HCT116 (cell line): ENCODE measurements at regions not wholly inside any gene's neighbourhood (a gene's known extent, or its start where the extent isn't known, plus 50 kb on each side); places are given as distances from the start of the nearest gene placed in this dataset.

Experiments used
- ATAC-seq: fragments of 200-7000 bp; cut with Tn5 transposase; 2 replicates; pipeline ENCODE4 v1.9.1; 2020; ENCODE audit warnings: mild to moderate bottlenecking, moderate library complexity
- BruUV-seq: library from RNA; stranded (reverse); fragments of 400-500 nt; replicated peaks from 2 replicates; lab custom pipeline; 2021; lab: Mats Ljungman, UMichigan
- CTCF ChIA-PET: fragments of 300-600 bp; sonication (Branson Sonifier 250); formaldehyde crosslinking; loops from one replicate; lab custom pipeline; 2021; ENCODE audit warnings: antibody characterized with exemption; lab: Charles Lee
- POLR2A ChIA-PET: fragments of 300-600, 350-600 bp; sonication (Branson Sonifier 250); formaldehyde crosslinking; loops from one replicate; lab custom pipeline; 2021; ENCODE audit warnings: antibody characterized with exemption; lab: Charles Lee
- RAD21 ChIA-PET, 2 experiments: fragments of 300-600 bp; sonication (Branson Sonifier 250); formaldehyde crosslinking; loops; one replicate each; lab custom pipeline; 2023; ENCODE audit warnings: low total read pairs in 2 of 2; ENCODE audit not compliant: uncharacterized antibody in 2 of 2, unreplicated experiment in 2 of 2, low non-redundant PET in 1 of 2; lab: Charles Lee
- DNase-seq: peaks from one replicate; pipeline ENCODE4 v3.0.0-alpha.2; 2010; ENCODE audit warnings: low read depth, low spot score
- H2AFZ ChIP-seq: fragments of 200-600 bp; shearing (Covaris generic), sonication (generic); 2 replicates; pipeline ENCODE4 v1.6.1; 2017; ENCODE audit warnings: low read depth, mixed run types, mixed read lengths, antibody characterized with exemption, low read length; ENCODE audit not compliant: poor library complexity, severe bottlenecking
- H3K27ac ChIP-seq: 2 replicates; pipeline ENCODE4 v1.5.1; 2012; ENCODE audit warnings: low read depth, low read length
- H3K27me3 ChIP-seq: fragments of 200-600 bp; sonication (generic); 2 replicates; pipeline ENCODE4 v1.6.1; 2016; ENCODE audit warnings: mixed run types, low read length, mixed read lengths; ENCODE audit not compliant: insufficient read depth
- H3K36me3 ChIP-seq, 2 experiments: fragments of 200-500 bp in 1 of 2; fragments of 200-600 bp in 1 of 2; sonication (Bioruptor generic) in 1 of 2; sonication (generic) in 1 of 2; 2 replicates each; pipeline versions ENCODE4 v1.5.1 to v1.6.1; 2014 to 2016; ENCODE audit warnings: low read length in 2 of 2, inconsistent platforms in 1 of 2, mixed read lengths in 1 of 2, mixed run types in 1 of 2; ENCODE audit not compliant: insufficient read depth in 2 of 2, control insufficient read depth in 1 of 2
- H3K4me1 ChIP-seq, 2 experiments: fragments of 200-600 bp in 1 of 2; sonication (generic) in 1 of 2; 2 replicates each; pipeline versions ENCODE4 v1.5.1 to v1.6.1; 2012 to 2017; ENCODE audit warnings: low read length in 2 of 2, inconsistent platforms in 1 of 2, mild to moderate bottlenecking in 1 of 2, mixed read lengths in 1 of 2, mixed run types in 1 of 2, moderate library complexity in 1 of 2; ENCODE audit not compliant: insufficient read depth in 2 of 2, control insufficient read depth in 1 of 2
- H3K4me2 ChIP-seq: fragments of 200-600 bp; sonication (generic); 2 replicates; pipeline ENCODE4 v1.6.1; 2017; ENCODE audit warnings: mixed run types, low read length, mixed read lengths
- H3K4me3 ChIP-seq, 2 experiments: fragments of 200-600 bp in 1 of 2; sonication (generic) in 1 of 2; replicated peaks in 1 of 2; 2 replicates each; pipeline ENCODE4 v1.5.1; 2011 to 2016; ENCODE audit warnings: low read length in 2 of 2, control low read depth in 1 of 2, low read depth in 1 of 2, mild to moderate bottlenecking in 1 of 2, mixed read lengths in 1 of 2, mixed run types in 1 of 2
- H3K79me2 ChIP-seq: fragments of 200-600 bp; sonication (generic); 2 replicates; pipeline ENCODE4 v1.6.1; 2017; ENCODE audit warnings: mild to moderate bottlenecking, mixed run types, low read length, moderate library complexity, mixed read lengths; ENCODE audit not compliant: insufficient read depth
- H3K9ac ChIP-seq: fragments of 200-600 bp; sonication (generic); 2 replicates; pipeline ENCODE4 v1.6.1; 2016; ENCODE audit warnings: low read length, mixed read lengths
- H3K9me2 ChIP-seq: fragments of 200-600 bp; sonication (generic), shearing (Covaris generic); 2 replicates; pipeline ENCODE4 v1.6.1; 2017; ENCODE audit warnings: mixed run types, mild to moderate bottlenecking, moderate library complexity; ENCODE audit not compliant: insufficient read depth
- H3K9me3 ChIP-seq, 2 experiments: fragments of 200-500 bp in 1 of 2; fragments of 200-600 bp in 1 of 2; sonication (Bioruptor generic) in 1 of 2; sonication (generic) in 1 of 2; 2 replicates each; pipeline ENCODE4 v1.6.1; 2014 to 2017; ENCODE audit warnings: low read length in 2 of 2, mixed read lengths in 2 of 2, inconsistent platforms in 1 of 2, low read depth in 1 of 2, mild to moderate bottlenecking in 1 of 2, mixed run types in 1 of 2, moderate library complexity in 1 of 2; ENCODE audit not compliant: control insufficient read depth in 1 of 2, insufficient read depth in 1 of 2
- H4K20me1 ChIP-seq: fragments of 200-600 bp; sonication (generic), shearing (Covaris generic); 2 replicates; pipeline ENCODE4 v1.6.1; 2017; ENCODE audit warnings: mixed run types, mild to moderate bottlenecking, moderate library complexity; ENCODE audit not compliant: insufficient read depth
- CEBPB ChIP-seq: IDR thresholded peaks from 2 replicates; pipeline ENCODE4 v1.6.1; 2012; ENCODE audit warnings: low read depth
- CTCF ChIP-seq, 3 experiments: fragments of 200-600 bp in 1 of 3; sonication (generic) in 1 of 3; IDR thresholded peaks in 2 of 3; conservative IDR thresholded peaks in 1 of 3; 2 replicates each; pipeline ENCODE4 v1.5.1; 2012 to 2017; ENCODE audit warnings: low read depth in 2 of 3, low read length in 2 of 3, antibody characterized with exemption in 1 of 3, borderline replicate concordance in 1 of 3, control low read depth in 1 of 3, mild to moderate bottlenecking in 1 of 3, mixed read lengths in 1 of 3, mixed run types in 1 of 3, moderate library complexity in 1 of 3; ENCODE audit not compliant: insufficient read depth in 1 of 3
- EZH2phosphoT487 ChIP-seq: fragments of 200-600 bp; IDR thresholded peaks from 2 replicates; pipeline ENCODE4 v1.6.1; 2018; ENCODE audit warnings: antibody characterized with exemption, borderline replicate concordance
- POLR2A ChIP-seq: IDR thresholded peaks from 2 replicates; pipeline ENCODE4 v1.7.0; 2011; ENCODE audit warnings: borderline replicate concordance; ENCODE audit not compliant: insufficient read depth, insufficient read length; ENCODE audit errors: extremely low read depth
- POLR2AphosphoS5 ChIP-seq: IDR thresholded peaks from 2 replicates; pipeline ENCODE4 v1.6.1; 2011; ENCODE audit warnings: mild to moderate bottlenecking, low read depth, low read length, moderate library complexity
- RAD21 ChIP-seq: IDR thresholded peaks from 2 replicates; pipeline ENCODE4 v1.6.1; 2012; ENCODE audit warnings: low read depth, mild to moderate bottlenecking
- TCF7L2 ChIP-seq: IDR thresholded peaks from 2 replicates; pipeline ENCODE4 v1.7.0; 2011; ENCODE audit warnings: borderline replicate concordance, inconsistent platforms; ENCODE audit not compliant: insufficient read depth, insufficient read length; ENCODE audit errors: extremely low read depth
- YY1 ChIP-seq: IDR thresholded peaks from 2 replicates; pipeline ENCODE4 v1.6.1; 2011; ENCODE audit warnings: low read length, low read depth, moderate library complexity, mild to moderate bottlenecking; ENCODE audit not compliant: insufficient replicate concordance; ENCODE audit errors: extremely low read depth
- ZNF274 ChIP-seq: fragments of 200-500 bp; sonication (Bioruptor generic); IDR thresholded peaks from 2 replicates; pipeline ENCODE4 v1.6.1; 2014; ENCODE audit warnings: mild to moderate bottlenecking, low read depth, low read length, inconsistent platforms
- intact Hi-C: fragments of 100-400 bp; cut with micrococcal nuclease; formaldehyde crosslinking; loops from 2 replicates; pipeline ENCODE4 v1.10.0; 2022
- TF ChIP-seq, protein P1 (sequence below): IDR thresholded peaks from 2 replicates; pipeline ENCODE4 v1.6.1; 2012; ENCODE audit warnings: low read depth
- TF ChIP-seq, protein P2 (sequence below): IDR thresholded peaks from 2 replicates; pipeline ENCODE4 v1.6.1; 2012

- TF ChIP-seq, protein P1, sequence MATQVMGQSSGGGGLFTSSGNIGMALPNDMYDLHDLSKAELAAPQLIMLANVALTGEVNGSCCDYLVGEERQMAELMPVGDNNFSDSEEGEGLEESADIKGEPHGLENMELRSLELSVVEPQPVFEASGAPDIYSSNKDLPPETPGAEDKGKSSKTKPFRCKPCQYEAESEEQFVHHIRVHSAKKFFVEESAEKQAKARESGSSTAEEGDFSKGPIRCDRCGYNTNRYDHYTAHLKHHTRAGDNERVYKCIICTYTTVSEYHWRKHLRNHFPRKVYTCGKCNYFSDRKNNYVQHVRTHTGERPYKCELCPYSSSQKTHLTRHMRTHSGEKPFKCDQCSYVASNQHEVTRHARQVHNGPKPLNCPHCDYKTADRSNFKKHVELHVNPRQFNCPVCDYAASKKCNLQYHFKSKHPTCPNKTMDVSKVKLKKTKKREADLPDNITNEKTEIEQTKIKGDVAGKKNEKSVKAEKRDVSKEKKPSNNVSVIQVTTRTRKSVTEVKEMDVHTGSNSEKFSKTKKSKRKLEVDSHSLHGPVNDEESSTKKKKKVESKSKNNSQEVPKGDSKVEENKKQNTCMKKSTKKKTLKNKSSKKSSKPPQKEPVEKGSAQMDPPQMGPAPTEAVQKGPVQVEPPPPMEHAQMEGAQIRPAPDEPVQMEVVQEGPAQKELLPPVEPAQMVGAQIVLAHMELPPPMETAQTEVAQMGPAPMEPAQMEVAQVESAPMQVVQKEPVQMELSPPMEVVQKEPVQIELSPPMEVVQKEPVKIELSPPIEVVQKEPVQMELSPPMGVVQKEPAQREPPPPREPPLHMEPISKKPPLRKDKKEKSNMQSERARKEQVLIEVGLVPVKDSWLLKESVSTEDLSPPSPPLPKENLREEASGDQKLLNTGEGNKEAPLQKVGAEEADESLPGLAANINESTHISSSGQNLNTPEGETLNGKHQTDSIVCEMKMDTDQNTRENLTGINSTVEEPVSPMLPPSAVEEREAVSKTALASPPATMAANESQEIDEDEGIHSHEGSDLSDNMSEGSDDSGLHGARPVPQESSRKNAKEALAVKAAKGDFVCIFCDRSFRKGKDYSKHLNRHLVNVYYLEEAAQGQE, result no peak
- TF ChIP-seq, protein P2, sequence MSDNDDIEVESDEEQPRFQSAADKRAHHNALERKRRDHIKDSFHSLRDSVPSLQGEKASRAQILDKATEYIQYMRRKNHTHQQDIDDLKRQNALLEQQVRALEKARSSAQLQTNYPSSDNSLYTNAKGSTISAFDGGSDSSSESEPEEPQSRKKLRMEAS, result no peak
- TF ChIP-seq YY1 (no peak), RAD21 (no peak), ZNF274 (no peak), POLR2AphosphoS5 (no peak)
Measured at GRCh38 chr12:131605304-131605829, 105.5 kb upstream of the SFSWAP start (continued).

DNA sequence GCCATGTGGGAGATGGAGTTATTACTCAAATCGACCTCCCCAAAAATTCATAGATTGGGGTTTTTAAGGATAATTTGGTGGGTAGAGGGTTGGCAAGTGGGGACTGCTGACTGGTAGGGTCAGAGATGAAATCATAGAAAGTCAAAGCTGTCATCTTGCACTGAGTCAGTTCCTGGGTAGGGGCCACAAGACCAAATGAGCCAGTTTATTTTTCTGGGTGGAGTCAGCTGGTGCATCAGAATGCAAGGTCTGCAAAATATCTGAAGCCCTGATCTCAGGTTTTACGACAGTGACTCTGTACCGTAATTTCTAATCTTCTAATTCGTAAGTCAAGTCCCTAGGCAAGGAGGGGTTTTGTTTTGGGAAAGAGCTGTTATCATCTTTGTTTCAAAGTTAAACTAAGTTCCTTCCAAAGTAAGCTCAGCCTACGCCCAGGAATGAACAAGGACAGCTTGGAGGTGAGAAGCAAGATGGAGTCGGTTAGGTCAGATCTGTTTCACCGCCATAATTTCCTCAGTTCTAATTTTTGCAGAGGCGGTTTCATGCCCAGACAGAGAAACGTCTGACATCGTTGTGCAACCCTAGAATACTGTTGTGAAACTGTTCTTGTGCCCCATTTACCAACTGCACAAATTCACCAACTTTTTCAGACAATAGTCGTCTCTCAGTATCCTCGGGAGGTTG is 104.5 kb upstream of the SFSWAP start:
- H3K36me3 ChIP-seq, result no peaks in the 10 kb centered on the region
- no peak overlapping the region for H3K4me3 ChIP-seq
- H4K20me1 ChIP-seq, result no peaks in the 10 kb centered on the region
- TF ChIP-seq POLR2A, result no peak
- no peak for TF ChIP-seq TCF7L2
- no peak for TF ChIP-seq EZH2phosphoT487
- TF ChIP-seq, protein P2, result no peak
- TF ChIP-seq, protein P1, result no peak
- TF ChIP-seq CEBPB, result no peak
- TF ChIP-seq CTCF (IDR thresholded peaks at IDR 0.05 in 2 of 3, conservative IDR thresholded peaks at IDR 0.05 in 1 of 3; ENCODE audit: borderline replicate concordance in 1 of 3, insufficient read depth in 1 of 3, low read depth in 2 of 3, low read length in 2 of 3), result no peak
- H3K4me1 ChIP-seq, result peaks cover 0 to 7% of the 10 kb centered on the region in 2 experiments; a peak in 1 of 4 replicates
- CTCF ChIA-PET, result no interaction called here
- peaks cover 3% of the 10 kb centered on the region; the same call in 1 of the 2 replicates for H3K27me3 ChIP-seq
- H3K4me2 ChIP-seq, result no peak overlapping the region
- H3K27ac ChIP-seq, result no peak overlapping the region
- RAD21 ChIA-PET, result no interaction called here
- no peaks in the 10 kb centered on the region for H3K79me2 ChIP-seq
- no peak overlapping the region for H2AFZ ChIP-seq
- DNase-seq (no peak), ATAC-seq (no peak)
- no peaks in the 10 kb centered on the region for H3K9me3 ChIP-seq
- no TSS peak for BruUV-seq
- H3K9ac ChIP-seq, result no peak overlapping the region
- no peaks in the 10 kb centered on the region for H3K9me2 ChIP-seq
- POLR2A ChIA-PET, result no interaction called here
- intact Hi-C loops, result no loop called here
